H9 (cell line): ENCODE measurements at regions not wholly inside any gene's neighbourhood (a gene's known extent, or its start where the extent isn't known, plus 50 kb on each side); places are given as distances from the start of the nearest gene placed in this dataset.

Experiments used
- DNase-seq: peaks from one replicate; pipeline ENCODE4 v3.0.0-alpha.2; 2017
- H2AFZ ChIP-seq: one replicate; pipeline ENCODE4 v1.6.1; 2013; ENCODE audit warnings: mild to moderate bottlenecking, low read length, control low read depth, moderate library complexity
- H2AK5ac ChIP-seq: 2 replicates; pipeline ENCODE4 v1.6.1; 2013; ENCODE audit warnings: low read length, control low read depth, mixed read lengths; ENCODE audit not compliant: insufficient read length
- H2BK120ac ChIP-seq: one replicate; pipeline ENCODE4 v1.6.1; 2013; ENCODE audit warnings: low read depth, mild to moderate bottlenecking, low read length, control low read depth, inconsistent platforms; ENCODE audit not compliant: poor library complexity, severe bottlenecking
- H2BK12ac ChIP-seq: 2 replicates; pipeline ENCODE4 v1.6.1; 2013; ENCODE audit warnings: low read length, control low read depth, mixed read lengths, low read depth; ENCODE audit not compliant: insufficient read length
- H2BK15ac ChIP-seq: 2 replicates; pipeline ENCODE4 v1.6.1; 2013; ENCODE audit warnings: low read depth, low read length, control low read depth
- H2BK20ac ChIP-seq: one replicate; pipeline ENCODE4 v1.6.1; 2013; ENCODE audit warnings: low read depth, mild to moderate bottlenecking, low read length, control low read depth, inconsistent platforms; ENCODE audit not compliant: poor library complexity, severe bottlenecking
- H2BK5ac ChIP-seq: 2 replicates; pipeline ENCODE4 v1.6.1; 2013; ENCODE audit warnings: low read length, control low read depth, mixed read lengths; ENCODE audit not compliant: insufficient read length
- H3K14ac ChIP-seq: 2 replicates; pipeline ENCODE4 v1.6.1; 2013; ENCODE audit warnings: low read length, control low read depth; ENCODE audit not compliant: insufficient read depth
- H3K18ac ChIP-seq: 2 replicates; pipeline ENCODE4 v1.6.1; 2013; ENCODE audit warnings: low read depth, mild to moderate bottlenecking, mixed read lengths, low read length, control low read depth; ENCODE audit not compliant: insufficient read length
- H3K23ac ChIP-seq: 2 replicates; pipeline ENCODE4 v1.6.1; 2013; ENCODE audit warnings: low read length, control low read depth, mixed read lengths, low read depth; ENCODE audit not compliant: insufficient read length
- H3K23me2 ChIP-seq: 2 replicates; pipeline ENCODE4 v1.6.1; 2013; ENCODE audit warnings: low read depth, mild to moderate bottlenecking, mixed read lengths, low read length, control low read depth; ENCODE audit not compliant: insufficient read length, poor library complexity, severe bottlenecking
- H3K27ac ChIP-seq: 2 replicates; pipeline ENCODE4 v1.5.1; 2013; ENCODE audit warnings: low read length, control low read depth, mixed read lengths, low read depth; ENCODE audit not compliant: insufficient read length
- H3K27me3 ChIP-seq: 2 replicates; pipeline ENCODE4 v1.6.1; 2013; ENCODE audit warnings: low read length, control low read depth, inconsistent platforms; ENCODE audit not compliant: insufficient read depth
- H3K4ac ChIP-seq: 2 replicates; pipeline ENCODE4 v1.6.1; 2013; ENCODE audit warnings: low read depth, mild to moderate bottlenecking, control low read depth, inconsistent platforms, low read length, moderate library complexity
- H3K4me1 ChIP-seq: 2 replicates; pipeline ENCODE4 v1.6.1; 2013; ENCODE audit warnings: low read length, control low read depth, inconsistent platforms; ENCODE audit not compliant: insufficient read depth
- H3K4me2 ChIP-seq: 2 replicates; pipeline ENCODE4 v1.6.1; 2013; ENCODE audit warnings: low read length, control low read depth, mixed read lengths; ENCODE audit not compliant: insufficient read length, insufficient read depth
- H3K56ac ChIP-seq: 2 replicates; pipeline ENCODE4 v1.6.1; 2013; ENCODE audit warnings: low read depth, mild to moderate bottlenecking, mixed read lengths, low read length, control low read depth; ENCODE audit not compliant: insufficient read length
- H3K79me1 ChIP-seq: 2 replicates; pipeline ENCODE4 v1.6.1; 2013; ENCODE audit warnings: low read depth, mild to moderate bottlenecking, moderate library complexity, low read length, control low read depth, inconsistent platforms; ENCODE audit not compliant: insufficient read depth, poor library complexity, severe bottlenecking
- H3K79me2 ChIP-seq: 2 replicates; pipeline ENCODE4 v1.6.1; 2013; ENCODE audit warnings: low read length, control low read depth, inconsistent platforms; ENCODE audit not compliant: insufficient read depth
- H3K9ac ChIP-seq: 2 replicates; pipeline ENCODE4 v1.6.1; 2013; ENCODE audit warnings: low read length, control low read depth, mixed read lengths; ENCODE audit not compliant: insufficient read length; ENCODE audit errors: extremely low read depth
- H3K9me3 ChIP-seq: one replicate; pipeline ENCODE4 v1.6.1; 2013; ENCODE audit warnings: low read depth, low read length, inconsistent platforms; ENCODE audit not compliant: control insufficient read depth
- H3T11ph ChIP-seq: one replicate; pipeline ENCODE4 v1.6.1; 2013; ENCODE audit warnings: mild to moderate bottlenecking, low read length, control low read depth, inconsistent platforms
- H4K20me1 ChIP-seq: one replicate; pipeline ENCODE4 v1.6.1; 2013; ENCODE audit not compliant: control insufficient read depth, insufficient read length, insufficient read depth
- H4K5ac ChIP-seq: 2 replicates; pipeline ENCODE4 v1.6.1; 2013; ENCODE audit warnings: low read depth, mild to moderate bottlenecking, mixed read lengths, low read length, control low read depth; ENCODE audit not compliant: insufficient read length
- H4K8ac ChIP-seq: replicated peaks from 2 replicates; pipeline ENCODE4 v1.6.1; 2013; ENCODE audit warnings: low read length, control low read depth, mixed read lengths, low read depth; ENCODE audit not compliant: insufficient read length
- H4K91ac ChIP-seq: 2 replicates; pipeline ENCODE4 v1.6.1; 2013; ENCODE audit warnings: low read depth, mild to moderate bottlenecking, moderate library complexity, mixed read lengths, low read length, control low read depth; ENCODE audit not compliant: insufficient read length
- H3K27ac Mint-ChIP-seq, 3 experiments: 2 replicates in 2 of 3; 3 replicates in 1 of 3; pipeline ENCODE4 v1.8.0; 2020 to 2021; ENCODE audit warnings: mixed read lengths in 3 of 3, mild to moderate bottlenecking in 1 of 3, moderate library complexity in 1 of 3
- H3K27me3 Mint-ChIP-seq: 2 replicates; pipeline ENCODE4 v1.8.0; 2021; ENCODE audit warnings: low read depth, mild to moderate bottlenecking, moderate library complexity, mixed read lengths
- H3K36me3 Mint-ChIP-seq, 3 experiments: 2 replicates in 2 of 3; 3 replicates in 1 of 3; pipeline ENCODE4 v1.8.0; 2020 to 2021; ENCODE audit warnings: low read depth in 3 of 3, mixed read lengths in 3 of 3; ENCODE audit not compliant: insufficient read depth in 1 of 3
- H3K4me1 Mint-ChIP-seq, 2 experiments: 2 replicates each; pipeline ENCODE4 v1.8.0; 2020; ENCODE audit warnings: mixed read lengths in 2 of 2
- H3K4me3 Mint-ChIP-seq, 2 experiments: 2 replicates in 1 of 2; 3 replicates in 1 of 2; pipeline ENCODE4 v1.8.0; 2020 to 2021; ENCODE audit warnings: mild to moderate bottlenecking in 2 of 2, mixed read lengths in 2 of 2, moderate library complexity in 1 of 2
- H3K9me3 Mint-ChIP-seq, 2 experiments: 2 replicates in 1 of 2; 3 replicates in 1 of 2; pipeline ENCODE4 v1.8.0; 2020; ENCODE audit warnings: mild to moderate bottlenecking in 2 of 2, mixed read lengths in 2 of 2, moderate library complexity in 1 of 2
- CTCF ChIP-seq: fragments of 200-600 bp; sonication (generic); conservative IDR thresholded peaks from 3 replicates; pipeline ENCODE4 v1.8.0; 2021; ENCODE audit warnings: antibody characterized with exemption, mild to moderate bottlenecking
- WGBS: extraction: QIAGEN DNeasy Blood & Tissue Kit; methylation state at CpG from one replicate; pipeline ENCODE4 v1.1.7; 2013; ENCODE audit warnings: missing lambda C conversion rate, low lambda C conversion rate, mixed read lengths; ENCODE audit not compliant: insufficient read length; ENCODE audit errors: extremely low coverage; 5-methylcytosine and 5-hydroxymethylcytosine counted together

DNA sequence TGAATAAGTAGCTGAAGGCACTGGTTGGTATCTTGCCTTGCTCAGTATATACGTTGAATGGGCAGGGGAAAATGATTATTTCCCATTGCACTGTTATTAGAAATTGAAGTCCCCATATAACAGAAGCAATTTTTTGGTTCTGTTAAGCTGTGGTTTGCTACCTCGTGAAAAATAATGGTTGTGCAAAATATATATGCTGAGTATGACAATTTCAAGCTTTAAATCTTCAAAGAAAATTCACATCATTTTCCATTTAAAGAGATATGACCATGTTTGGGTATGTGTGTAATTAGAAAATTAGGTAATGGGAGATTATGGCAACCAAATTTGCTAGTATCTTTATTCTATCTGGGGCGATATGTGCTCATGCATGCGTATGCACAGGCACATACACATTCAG, 139.8 kb downstream of the DMAC1 start:
- Histone ChIP-seq H4K8ac (no peak overlapping the region), H3K9me3 (no peaks in the 10 kb centered on the region), H3K4me2 (no peak overlapping the region), H3K23me2 (no peaks in the 10 kb centered on the region), H3T11ph (no peak overlapping the region), H4K5ac (no peak overlapping the region), H3K9ac (no peak overlapping the region), H2BK5ac (no peak overlapping the region), H3K79me2 (no peaks in the 10 kb centered on the region), H2BK20ac (no peak overlapping the region), H2AK5ac (no peak overlapping the region), H3K23ac (no peak overlapping the region), H2BK12ac (no peak overlapping the region), H2AFZ (no peak overlapping the region), H3K27me3 (no peaks in the 10 kb centered on the region), H2BK15ac (no peak overlapping the region), H3K56ac (no peak overlapping the region), H3K4me1 (no peaks in the 10 kb centered on the region), H2BK120ac (no peak overlapping the region), H3K27ac (no peak overlapping the region), H4K20me1 (no peaks in the 10 kb centered on the region), H3K4ac (no peak overlapping the region), H4K91ac (no peak overlapping the region), H3K18ac (no peak overlapping the region), H3K14ac (no peak overlapping the region), H3K79me1 (no peaks in the 10 kb centered on the region)
- no peaks in the 10 kb centered on the region for H3K36me3 Mint-ChIP-seq
- H3K27ac Mint-ChIP-seq, result no peak overlapping the region
- no CpG with 5 or more reads among the region's 4 CpGs for WGBS
- H3K9me3 Mint-ChIP-seq, result no peaks in the 10 kb centered on the region
- no peaks in the 10 kb centered on the region for H3K27me3 Mint-ChIP-seq
- peaks cover 0 to under 1% of the 10 kb centered on the region in 2 experiments; a peak in 1 of 4 replicates for H3K4me1 Mint-ChIP-seq
- no peak overlapping the region for H3K4me3 Mint-ChIP-seq
- no peak for TF ChIP-seq CTCF
- DNase-seq, result no peak
